A549 (cell line): ENCODE measurements at regions not wholly inside any gene's neighbourhood (a gene's known extent, or its start where the extent isn't known, plus 50 kb on each side); places are given as distances from the start of the nearest gene placed in this dataset.
"Not testable (repeated sequence)": the region's sequence is repeated elsewhere in the genome, so short reads cannot be mapped to it uniquely, and the experiment has no call there.

Experiments
- ATAC-seq, 2 experiments: fragments of 200-7000 bp in 1 of 2; fragments of >200 bp in 1 of 2; cut with Nextera tagmentation in 1 of 2; cut with Tn5 transposase in 1 of 2; 3 replicates each; pipeline versions ENCODE4 v1.8.0 to v1.9.1; 2018 to 2020; ENCODE audit warnings: mild to moderate bottlenecking in 1 of 2, moderate library complexity in 1 of 2
- CTCF ChIA-PET: fragments of 300-600 bp; sonication (Branson Sonifier 250); formaldehyde crosslinking; extraction: SDS; loops from one replicate; lab custom pipeline; 2021; ENCODE audit warnings: antibody characterized with exemption, inconsistent platforms; lab: Yijun Ruan, JAX
- POLR2A ChIA-PET: fragments of 350-600 bp; formaldehyde crosslinking; extraction: SDS; loops from one replicate; lab custom pipeline; 2021; ENCODE audit warnings: antibody characterized with exemption, inconsistent platforms; lab: Yijun Ruan, JAX
- DNase-seq, 2 experiments: peaks; one replicate each; pipeline versions ENCODE4 v3.0.0 to v3.0.0-alpha.2; 2011 to 2016; ENCODE audit warnings: low read depth in 1 of 2, low spot score in 1 of 2
- FAIRE-seq: peaks from 2 replicates; lab custom pipeline; 2011; peaks lifted over from hg19 to GRCh38; lab: Jason Lieb, UNC
- H3K27ac ChIP-seq, 2 experiments: fragments of >200 bp; sonication (Bioruptor Twin); formaldehyde crosslinking; 3 replicates each; pipeline ENCODE4 v1.5.1; 2016 to 2017
- H3K4me1 ChIP-seq: fragments of >200 bp; sonication (Bioruptor Twin); formaldehyde crosslinking; 3 replicates; pipeline ENCODE4 v1.6.1; 2016
- H3K4me2 ChIP-seq: fragments of >200 bp; sonication (Bioruptor Twin); formaldehyde crosslinking; 3 replicates; pipeline ENCODE4 v1.6.1; 2016
- H3K4me3 ChIP-seq: fragments of >200 bp; sonication (Bioruptor Twin); formaldehyde crosslinking; 3 replicates; pipeline ENCODE4 v1.5.1; 2016
- H3K9me3 ChIP-seq: fragments of >200 bp; sonication (Bioruptor Twin); formaldehyde crosslinking; 3 replicates; pipeline ENCODE4 v1.6.1; 2016
- CBX8 ChIP-seq: fragments of 200-600 bp; sonication (generic); IDR thresholded peaks from 2 replicates; pipeline ENCODE4 v1.6.1; 2016
- CHD4 ChIP-seq: fragments of 200-600 bp; sonication (generic); IDR thresholded peaks from 2 replicates; pipeline ENCODE4 v1.6.1; 2016; ENCODE audit warnings: antibody characterized with exemption, mild to moderate bottlenecking, borderline replicate concordance
- E2F6 ChIP-seq: IDR thresholded peaks from 2 replicates; pipeline ENCODE4 v1.6.1; 2012; ENCODE audit warnings: low read depth, borderline replicate concordance
- EHF ChIP-seq: fragments of 250-450 bp; sonication (Bioruptor Pico); IDR thresholded peaks from 2 replicates; pipeline ENCODE4 v1.5.0; 2020; ENCODE audit warnings: mild to moderate bottlenecking
- ESRRA ChIP-seq: fragments of 150-350 bp; IDR thresholded peaks from 2 replicates; pipeline ENCODE4 v1.6.1; 2014; ENCODE audit warnings: mild to moderate bottlenecking, low read length, borderline replicate concordance
- FOSB ChIP-seq: fragments of 250-450 bp; sonication (Bioruptor Pico); IDR thresholded peaks from 2 replicates; pipeline ENCODE4 v1.5.0; 2020; ENCODE audit warnings: mild to moderate bottlenecking, moderate library complexity
- FOSL2 ChIP-seq, 2 experiments: fragments of 450-650 bp in 1 of 2; fragments of >200 bp in 1 of 2; sonication (Bioruptor Twin) in 1 of 2; formaldehyde crosslinking; IDR thresholded peaks; 2 replicates each; pipeline versions ENCODE4 v1.5.0 to v1.6.1; 2016 to 2020; ENCODE audit warnings: mild to moderate bottlenecking in 1 of 2, moderate library complexity in 1 of 2
- FOXS1 ChIP-seq: fragments of 250-450 bp; sonication (Bioruptor Pico); IDR thresholded peaks from 2 replicates; pipeline ENCODE4 v1.5.0; 2020; ENCODE audit warnings: mild to moderate bottlenecking, moderate library complexity
- HDAC2 ChIP-seq: fragments of 200-600 bp; sonication (generic); IDR thresholded peaks from 2 replicates; pipeline ENCODE4 v1.6.1; 2016
- HEYL ChIP-seq: fragments of 250-450 bp; sonication (Bioruptor Pico); IDR thresholded peaks from 2 replicates; pipeline ENCODE4 v1.8.0; 2021; ENCODE audit warnings: mild to moderate bottlenecking, moderate library complexity
- HOXA7 ChIP-seq: fragments of 250-450 bp; sonication (Bioruptor Pico); IDR thresholded peaks from 2 replicates; pipeline ENCODE4 v1.5.0; 2020; ENCODE audit warnings: mild to moderate bottlenecking, moderate library complexity
- HOXB13 ChIP-seq: fragments of 250-450 bp; sonication (Bioruptor Pico); IDR thresholded peaks from 2 replicates; pipeline ENCODE4 v1.5.0; 2020; ENCODE audit warnings: low read depth, mild to moderate bottlenecking, moderate library complexity
- KDM1A ChIP-seq: fragments of 200-600 bp; sonication (generic); IDR thresholded peaks from 2 replicates; pipeline ENCODE4 v1.6.1; 2016; ENCODE audit warnings: low read depth, mild to moderate bottlenecking
- MAFK ChIP-seq: fragments of 450-650 bp; IDR thresholded peaks from 2 replicates; pipeline ENCODE4 v1.6.1; 2014; ENCODE audit not compliant: partially characterized antibody
- NFE2L2 ChIP-seq: fragments of 150-350 bp; conservative IDR thresholded peaks from 2 replicates; pipeline ENCODE4 v1.6.1; 2014; ENCODE audit warnings: low read length
- PHF8 ChIP-seq: fragments of 200-600 bp; sonication (generic); IDR thresholded peaks from 2 replicates; pipeline ENCODE4 v1.6.1; 2016; ENCODE audit warnings: low read depth, mild to moderate bottlenecking, antibody characterized with exemption, moderate library complexity, borderline replicate concordance
- POLR2AphosphoS2 ChIP-seq: conservative IDR thresholded peaks from 2 replicates; pipeline ENCODE4 v1.6.1; 2012; ENCODE audit warnings: low read length, improper control_type of control experiment, inconsistent platforms
- RAD21 ChIP-seq, 2 experiments: fragments of >200 bp in 1 of 2; sonication (Bioruptor Twin) in 1 of 2; formaldehyde crosslinking in 1 of 2; IDR thresholded peaks in 1 of 2; conservative IDR thresholded peaks in 1 of 2; 2 replicates in 1 of 2; 3 replicates in 1 of 2; pipeline ENCODE4 v1.6.1; 2012 to 2018; ENCODE audit warnings: inconsistent platforms in 1 of 2
- RARB ChIP-seq: fragments of 250-450 bp; sonication (Bioruptor Pico); IDR thresholded peaks from 2 replicates; pipeline ENCODE4 v1.8.0; 2021; ENCODE audit warnings: mild to moderate bottlenecking, moderate library complexity
- SREBF2 ChIP-seq: fragments of 450-650 bp; IDR thresholded peaks from 2 replicates; pipeline ENCODE4 v1.6.1; 2014; ENCODE audit warnings: mild to moderate bottlenecking, moderate library complexity
- TFCP2L1 ChIP-seq: fragments of 250-450 bp; sonication (Bioruptor Pico); IDR thresholded peaks from 2 replicates; pipeline ENCODE4 v1.5.0; 2021; ENCODE audit warnings: mild to moderate bottlenecking
- TP53 ChIP-seq: fragments of 250-450 bp; sonication (Bioruptor Pico); IDR thresholded peaks from 2 replicates; pipeline ENCODE4 v1.5.0; 2021; ENCODE audit warnings: mild to moderate bottlenecking, moderate library complexity
- ZC3H11A ChIP-seq: fragments of 450-650 bp; IDR thresholded peaks from 2 replicates; pipeline ENCODE4 v1.6.1; 2014; ENCODE audit warnings: antibody characterized with exemption, mild to moderate bottlenecking
- ZFP36 ChIP-seq: fragments of 450-650 bp; IDR thresholded peaks from 2 replicates; pipeline ENCODE4 v1.6.1; 2014; ENCODE audit warnings: borderline replicate concordance; ENCODE audit not compliant: partially characterized antibody
- ZNF302 ChIP-seq: fragments of 250-450 bp; sonication (Bioruptor Pico); IDR thresholded peaks from 2 replicates; pipeline ENCODE4 v1.9.0; 2021; ENCODE audit warnings: inconsistent platforms, mild to moderate bottlenecking, moderate library complexity
- WGBS: methylation state at CpG from one replicate; pipeline ENCODE4 v1.1.6; 2017; ENCODE audit errors: missing lambda C conversion rate; 5-methylcytosine and 5-hydroxymethylcytosine counted together
- TF ChIP-seq, protein P1 (sequence below): fragments of >200 bp; sonication (Bioruptor Twin); formaldehyde crosslinking; IDR thresholded peaks from 3 replicates; pipeline ENCODE4 v1.5.1; 2016

- no peak for DNase-seq
- TF ChIP-seq KDM1A (no peak), PHF8 (no peak), MAFK (no peak), HDAC2 (no peak), ESRRA (no peak), HEYL (CRISPR knock-in tag) (no peak), SREBF2 (no peak), HOXB13 (CRISPR knock-in tag) (no peak)
- TF ChIP-seq, protein P1, sequence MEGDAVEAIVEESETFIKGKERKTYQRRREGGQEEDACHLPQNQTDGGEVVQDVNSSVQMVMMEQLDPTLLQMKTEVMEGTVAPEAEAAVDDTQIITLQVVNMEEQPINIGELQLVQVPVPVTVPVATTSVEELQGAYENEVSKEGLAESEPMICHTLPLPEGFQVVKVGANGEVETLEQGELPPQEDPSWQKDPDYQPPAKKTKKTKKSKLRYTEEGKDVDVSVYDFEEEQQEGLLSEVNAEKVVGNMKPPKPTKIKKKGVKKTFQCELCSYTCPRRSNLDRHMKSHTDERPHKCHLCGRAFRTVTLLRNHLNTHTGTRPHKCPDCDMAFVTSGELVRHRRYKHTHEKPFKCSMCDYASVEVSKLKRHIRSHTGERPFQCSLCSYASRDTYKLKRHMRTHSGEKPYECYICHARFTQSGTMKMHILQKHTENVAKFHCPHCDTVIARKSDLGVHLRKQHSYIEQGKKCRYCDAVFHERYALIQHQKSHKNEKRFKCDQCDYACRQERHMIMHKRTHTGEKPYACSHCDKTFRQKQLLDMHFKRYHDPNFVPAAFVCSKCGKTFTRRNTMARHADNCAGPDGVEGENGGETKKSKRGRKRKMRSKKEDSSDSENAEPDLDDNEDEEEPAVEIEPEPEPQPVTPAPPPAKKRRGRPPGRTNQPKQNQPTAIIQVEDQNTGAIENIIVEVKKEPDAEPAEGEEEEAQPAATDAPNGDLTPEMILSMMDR = no peak
- TF ChIP-seq, all 56 proteins: peak for 0
- FAIRE-seq = no peak
- WGBS = 0% methylated on average over 2 of the region's 2 CpGs
- peak overlapping the region; percentile 77 to 85 for H3K27ac ChIP-seq
- POLR2A ChIA-PET = interaction anchor here (0.7 to 1.0 kb wide), 2 partner anchors 41 to 275 kb away, joined by 3 read pairs; partner anchors contain the start of gene HMGB2
- peak; percentile 50 to 70; a peak in 4 of 6 replicates for ATAC-seq
- CTCF ChIA-PET = interaction anchor here (0.9 kb wide), 1 partner anchor 115 kb away, joined by 3 read pairs; no protein-coding TSS in a partner anchor
- H3K9me3 ChIP-seq = no peaks in the 10 kb centered on the region
- H3K4me3 ChIP-seq = peak overlapping the region; percentile 54
- H3K4me2 ChIP-seq = peak overlapping the region; percentile 72
- no peaks in the 10 kb centered on the region for H3K4me1 ChIP-seq
These were observed 79.1 kb upstream of the HAND2 start for GRCh38 chr4:173609158-173609557.

- H3K4me1 ChIP-seq, CTCF ChIA-PET, ATAC-seq, FAIRE-seq, H3K9me3 ChIP-seq: not testable (repeated sequence)
- POLR2A ChIA-PET = interaction anchor here (1.0 kb wide), 1 partner anchor 274 kb away, joined by 3 read pairs; the partner anchor contains the start of gene HMGB2
- peak overlapping the region; percentile 77 to 85 for H3K27ac ChIP-seq
- peak overlapping the region; percentile 54 for H3K4me3 ChIP-seq
- peak in 1 of 2 experiments; percentile 34 for DNase-seq
- 0% methylated on average over 8 of the region's 15 CpGs for WGBS
- H3K4me2 ChIP-seq = peak overlapping the region; percentile 72
These were observed 78.6 kb upstream of the HAND2 start for GRCh38 chr4:173608632-173609031.

- FAIRE-seq = no peak
- Histone ChIP-seq H3K4me3 (no peak overlapping the region), H3K27ac (no peak overlapping the region), H3K9me3 (no peaks in the 10 kb centered on the region), H3K4me2 (no peak overlapping the region), H3K4me1 (no peaks in the 10 kb centered on the region)
- DNase-seq = no peak
- CTCF ChIA-PET = no interaction called here
- 64% methylated on average over 3 of the region's 3 CpGs for WGBS
- POLR2A ChIA-PET = no interaction called here
- ATAC-seq = no peak
- no peak for TF ChIP-seq RAD21 (conservative IDR thresholded peaks at IDR 0.05 in 1 of 2, IDR thresholded peaks at IDR 0.05 in 1 of 2)
- TF ChIP-seq FOXS1 (CRISPR knock-in tag) = no peak
- TF ChIP-seq PHF8 = no peak
- TF ChIP-seq HOXA7 (CRISPR knock-in tag) = no peak
- no peak for TF ChIP-seq ZFP36
- no peak for TF ChIP-seq ZC3H11A
- TF ChIP-seq ZNF302 = no peak
- TF ChIP-seq ESRRA = no peak
- TF ChIP-seq RARB (CRISPR knock-in tag) = no peak
- TF ChIP-seq EHF (CRISPR knock-in tag) = no peak
- TF ChIP-seq CBX8 = no peak
These were observed 61.7 kb upstream of the HAND2 start for GRCh38 chr4:173591760-173592159.

DNA sequence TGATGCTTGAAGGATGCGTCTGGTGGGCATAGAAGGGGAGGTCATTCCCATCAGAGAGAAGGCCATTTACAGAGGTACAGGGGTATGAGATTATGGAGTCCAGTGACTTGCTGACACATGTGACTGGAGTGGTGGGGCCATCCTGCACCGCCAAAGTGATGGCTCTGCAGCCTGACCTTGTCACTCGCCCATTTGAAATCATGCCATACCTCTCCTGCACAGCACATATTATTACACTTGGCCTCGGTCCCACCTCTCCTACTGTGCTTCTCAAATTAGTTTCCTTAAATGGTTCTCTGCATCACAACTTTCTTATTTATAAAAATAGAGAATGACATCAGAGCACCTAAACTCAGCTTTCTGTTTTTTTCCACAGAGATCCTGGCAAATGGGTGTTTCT lies 60.7 kb upstream of the HAND2 start:
- FAIRE-seq (no peak), ATAC-seq (no peak), DNase-seq (no peak)
- H3K27ac ChIP-seq = no peak overlapping the region
- H3K9me3 ChIP-seq = no peaks in the 10 kb centered on the region
- no peak overlapping the region for H3K4me3 ChIP-seq
- no peaks in the 10 kb centered on the region for H3K4me1 ChIP-seq
- no peak overlapping the region for H3K4me2 ChIP-seq
- POLR2A ChIA-PET = no interaction called here
- 62% methylated on average over 4 of the region's 4 CpGs for WGBS
- no peak for TF ChIP-seq FOSL2 (IDR thresholded peaks at IDR 0.05)
- TF ChIP-seq FOSL2 (CRISPR knock-in tag; IDR thresholded peaks at IDR 0.05) = no peak
- TF ChIP-seq NFE2L2 = no peak
- no peak for TF ChIP-seq PHF8
- TF ChIP-seq CBX8 = no peak
- TF ChIP-seq TP53 (CRISPR knock-in tag) = no peak
- TF ChIP-seq POLR2AphosphoS2 = no peak
- no peak for TF ChIP-seq CHD4
- no peak for TF ChIP-seq E2F6
- TF ChIP-seq FOSB (CRISPR knock-in tag) = no peak
- TF ChIP-seq HEYL (CRISPR knock-in tag) = no peak
- TF ChIP-seq TFCP2L1 (CRISPR knock-in tag) = no peak
- CTCF ChIA-PET = interaction anchor here (0.6 kb wide), 1 partner anchor 843 kb away, joined by 3 read pairs; no protein-coding TSS in a partner anchor
